K562 (cell line): ENCODE measurements at regions not wholly inside any gene's neighbourhood (a gene's known extent, or its start where the extent isn't known, plus 50 kb on each side); places are given as distances from the start of the nearest gene placed in this dataset.

Experiments used
- BACH1 ChIP-seq: fragments of 200-800 bp; sonication (Bioruptor generic); IDR thresholded peaks from 2 replicates; pipeline ENCODE4 v1.6.1; 2016; ENCODE audit warnings: missing genetic modification characterization, missing compliant biosample characterization
- SIN3A ChIP-seq, 2 experiments: fragments of 150-350 bp in 1 of 2; IDR thresholded peaks; 2 replicates each; pipeline ENCODE4 v1.6.1; 2011 to 2016; ENCODE audit warnings: borderline replicate concordance in 2 of 2, low read depth in 2 of 2, low read length in 2 of 2, mild to moderate bottlenecking in 2 of 2, moderate library complexity in 2 of 2; ENCODE audit not compliant: control insufficient read depth in 1 of 2
- TF ChIP-seq, protein P1 (sequence below), 3 experiments: IDR thresholded peaks in 2 of 3; conservative IDR thresholded peaks in 1 of 3; 2 replicates each; pipeline ENCODE4 v1.5.1; 2011 to 2012; ENCODE audit warnings: low read length in 3 of 3, mild to moderate bottlenecking in 3 of 3, control low read depth in 2 of 3, improper control_type of control experiment in 1 of 3, inconsistent platforms in 1 of 3, low read depth in 1 of 3, mixed read lengths in 1 of 3, moderate library complexity in 1 of 3; ENCODE audit not compliant: insufficient read depth in 2 of 3

DNA sequence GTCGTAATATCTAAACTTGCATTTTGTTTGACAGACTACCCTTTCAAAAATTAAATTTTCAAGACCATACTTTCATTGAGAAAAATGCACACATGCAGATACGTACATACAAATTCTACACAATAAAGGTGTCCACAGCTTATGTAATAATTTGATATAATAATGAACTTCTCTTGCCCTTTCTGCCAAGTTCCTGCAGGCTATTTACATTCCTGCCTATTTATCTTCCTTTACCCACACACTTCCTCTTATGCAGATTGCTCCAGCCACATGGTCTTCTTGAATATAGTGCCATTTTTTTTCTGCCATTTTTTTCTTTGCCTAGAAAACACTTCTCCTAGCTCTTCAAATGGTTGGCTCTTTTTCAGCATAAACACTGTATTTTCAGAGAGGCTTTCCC, 826.9 kb upstream of the CDH8 start:
- TF ChIP-seq BACH1 (no peak), SIN3A (IDR thresholded peaks at IDR 0.05; ENCODE audit: borderline replicate concordance in 2 of 2, control insufficient read depth in 1 of 2, low read depth in 2 of 2, low read length in 2 of 2) (no peak)
- TF ChIP-seq, protein P1, sequence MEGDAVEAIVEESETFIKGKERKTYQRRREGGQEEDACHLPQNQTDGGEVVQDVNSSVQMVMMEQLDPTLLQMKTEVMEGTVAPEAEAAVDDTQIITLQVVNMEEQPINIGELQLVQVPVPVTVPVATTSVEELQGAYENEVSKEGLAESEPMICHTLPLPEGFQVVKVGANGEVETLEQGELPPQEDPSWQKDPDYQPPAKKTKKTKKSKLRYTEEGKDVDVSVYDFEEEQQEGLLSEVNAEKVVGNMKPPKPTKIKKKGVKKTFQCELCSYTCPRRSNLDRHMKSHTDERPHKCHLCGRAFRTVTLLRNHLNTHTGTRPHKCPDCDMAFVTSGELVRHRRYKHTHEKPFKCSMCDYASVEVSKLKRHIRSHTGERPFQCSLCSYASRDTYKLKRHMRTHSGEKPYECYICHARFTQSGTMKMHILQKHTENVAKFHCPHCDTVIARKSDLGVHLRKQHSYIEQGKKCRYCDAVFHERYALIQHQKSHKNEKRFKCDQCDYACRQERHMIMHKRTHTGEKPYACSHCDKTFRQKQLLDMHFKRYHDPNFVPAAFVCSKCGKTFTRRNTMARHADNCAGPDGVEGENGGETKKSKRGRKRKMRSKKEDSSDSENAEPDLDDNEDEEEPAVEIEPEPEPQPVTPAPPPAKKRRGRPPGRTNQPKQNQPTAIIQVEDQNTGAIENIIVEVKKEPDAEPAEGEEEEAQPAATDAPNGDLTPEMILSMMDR (IDR thresholded peaks at IDR 0.05 in 2 of 3, conservative IDR thresholded peaks at IDR 0.05 in 1 of 3; ENCODE audit: insufficient read depth in 2 of 3, low read depth in 1 of 3, low read length in 3 of 3), result no peak
